NCI-H1417 treated with DMSO at 0.1 percent for 48 hours (cell line): ENCODE measurements at regions not wholly inside any gene's neighbourhood (a gene's known extent, or its start where the extent isn't known, plus 50 kb on each side); places are given as distances from the start of the nearest gene placed in this dataset.
"Not testable (repeated sequence)": the region's sequence is repeated elsewhere in the genome, so short reads cannot be mapped to it uniquely, and the experiment has no call there.

Source experiments
- DNase-seq: peaks from one replicate; lab custom pipeline; 2025; lab: John Stamatoyannopoulos, UW

DNA sequence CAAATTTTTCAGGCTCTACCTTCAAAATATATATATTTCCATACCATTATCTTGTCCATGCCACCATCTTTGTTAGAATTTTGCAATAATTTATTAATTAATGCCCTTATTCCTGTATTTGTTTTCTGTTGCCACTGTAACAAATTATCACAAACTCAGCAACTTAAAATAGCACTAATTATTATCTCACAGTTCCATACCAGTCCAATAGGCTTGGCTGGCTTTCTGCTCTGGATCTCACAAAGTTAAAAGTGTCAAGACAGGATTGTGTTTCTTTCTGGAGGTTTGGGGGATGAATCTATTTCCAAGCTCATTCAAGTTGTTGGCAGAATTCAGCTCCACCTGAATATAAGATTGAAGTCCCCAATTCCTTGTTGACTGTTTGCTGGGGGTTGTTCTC lies 58.6 kb upstream of the SLC38A4 start:
- no peak for DNase-seq

DNA sequence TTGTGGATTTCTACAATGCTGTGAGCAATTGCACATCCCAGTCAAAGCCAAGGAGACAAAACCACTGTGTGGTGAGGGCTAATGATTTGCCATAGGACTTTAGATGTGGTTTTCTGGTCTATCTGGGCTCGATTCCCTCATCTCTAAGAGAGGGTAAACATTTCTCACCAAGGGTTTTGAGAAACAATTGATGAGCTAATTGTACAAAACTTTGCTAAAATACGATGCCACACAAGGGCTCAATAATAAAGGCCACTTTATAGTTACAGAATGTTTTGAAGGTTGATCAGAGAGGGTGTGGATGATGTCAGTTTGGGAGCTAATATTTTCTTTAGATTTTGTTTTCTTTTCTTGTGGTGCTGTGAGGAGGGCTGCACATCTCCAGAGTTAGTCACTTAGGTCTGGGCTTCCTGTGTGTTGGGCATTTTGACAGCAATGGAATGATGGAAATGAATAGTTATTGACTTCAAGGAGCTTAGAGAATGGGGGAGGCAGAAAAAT lies 60.8 kb upstream of the SLC38A4 start:
- no peak for DNase-seq

DNA sequence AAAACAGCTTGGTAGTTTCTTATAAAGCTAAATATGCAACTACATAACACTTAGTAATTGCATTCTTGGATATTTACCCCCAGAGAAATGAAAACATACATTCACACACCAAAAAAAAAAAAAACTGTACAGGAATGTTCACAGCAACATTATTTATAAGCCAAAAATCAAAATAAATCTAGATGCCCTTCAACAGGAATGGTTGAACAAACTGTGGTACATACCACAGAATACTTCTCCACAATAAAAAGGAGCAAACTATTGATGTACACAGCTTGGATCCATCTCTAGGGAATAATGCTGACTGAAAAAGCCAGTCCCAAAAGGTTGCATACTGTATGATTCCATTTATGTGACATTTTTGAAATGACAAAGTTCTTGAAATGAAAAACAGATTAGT lies 62.1 kb upstream of the SLC38A4 start:
- no peak for DNase-seq

DNA sequence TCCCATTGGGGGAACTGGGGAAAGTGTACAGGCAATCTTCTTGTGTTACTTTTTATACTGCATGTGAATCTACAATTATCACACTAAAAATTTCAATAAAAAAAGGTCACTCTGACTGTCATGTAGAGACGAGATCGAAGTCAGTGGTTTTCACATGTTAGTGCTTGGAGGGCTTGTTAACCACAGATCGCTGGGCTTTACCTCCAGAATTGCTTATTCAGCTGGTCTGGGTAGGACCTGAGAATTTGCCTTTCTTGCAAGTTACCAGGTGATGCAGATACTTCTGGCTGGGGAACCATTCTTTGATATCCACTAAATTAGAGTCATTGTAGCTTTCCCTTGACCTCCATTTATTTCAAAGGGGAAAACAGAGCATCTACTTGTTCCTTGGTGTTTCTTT lies 62.8 kb upstream of the SLC38A4 start:
- no peak for DNase-seq

DNA sequence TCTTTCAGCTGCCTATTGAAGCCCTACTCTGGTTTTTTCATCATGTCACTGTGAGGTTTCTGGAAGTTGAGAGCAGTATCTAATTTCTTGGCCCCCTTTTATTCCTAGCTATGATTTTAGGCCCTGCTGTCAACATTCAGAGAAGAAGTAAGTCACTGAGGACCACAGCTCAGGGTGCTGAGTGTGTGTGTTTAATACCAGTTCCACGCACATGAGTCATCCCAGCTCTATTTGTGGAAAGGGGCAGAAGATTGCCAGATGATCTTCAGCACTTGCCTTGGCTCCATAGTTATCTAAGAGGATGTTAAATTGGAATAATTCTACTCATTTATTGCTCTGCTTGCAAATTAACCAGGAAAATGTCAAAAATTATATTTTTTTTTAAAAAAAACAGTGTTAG lies 65.5 kb upstream of the SLC38A4 start:
- DNase-seq, result no peak

DNA sequence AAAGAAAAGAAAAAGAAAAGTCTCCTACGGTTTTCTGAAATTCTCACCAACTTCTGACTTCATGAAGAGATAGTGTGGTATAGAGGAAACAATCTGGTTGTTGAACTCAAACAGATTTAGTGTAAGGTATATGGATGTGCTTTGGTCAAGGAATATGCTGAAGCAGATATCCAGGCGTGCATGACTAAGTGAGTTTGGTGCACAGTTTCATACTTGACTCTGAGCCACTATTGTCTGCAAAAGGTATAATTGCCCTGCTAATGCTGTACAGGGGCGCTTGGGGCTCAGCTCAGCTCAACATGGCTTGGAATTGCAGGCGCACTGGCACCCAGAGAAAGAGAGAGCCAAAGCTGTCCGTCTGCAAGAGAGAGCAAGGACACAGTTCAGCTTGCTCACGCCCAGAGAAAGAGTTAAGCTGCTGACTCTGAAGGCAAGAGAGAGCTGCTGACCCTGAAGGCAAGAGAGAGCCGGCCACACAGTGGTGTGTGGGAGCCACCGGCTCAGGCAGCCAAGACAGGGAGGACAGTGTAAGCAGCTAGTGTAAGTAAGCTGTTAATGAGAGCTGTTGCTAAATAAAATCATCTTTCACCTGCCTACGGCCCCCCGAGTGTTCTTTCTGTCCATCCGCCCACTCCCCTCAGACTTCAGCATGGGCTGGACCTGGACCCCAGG lies 66.4 kb upstream of the SLC38A4 start:
- DNase-seq, result no peak

DNA sequence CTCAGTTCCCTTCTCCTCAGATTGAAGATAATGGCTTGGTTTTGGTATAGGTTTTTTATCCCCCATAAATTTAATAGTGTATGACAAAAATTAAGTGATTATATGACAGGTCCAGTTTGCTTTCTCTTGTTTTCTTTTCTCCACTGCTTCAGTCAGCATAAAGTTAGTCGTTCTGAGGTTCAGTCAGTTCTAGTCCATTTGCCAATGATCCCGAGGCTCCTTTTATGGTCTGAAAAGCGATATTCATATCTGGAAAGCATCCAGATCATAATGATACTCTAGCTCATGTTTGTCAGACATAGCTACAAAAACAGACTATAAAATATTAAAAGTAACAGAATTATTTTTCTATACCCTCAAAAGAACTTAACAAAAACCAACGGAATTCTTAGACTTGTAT lies 67.1 kb upstream of the SLC38A4 start:
- no peak for DNase-seq

DNA sequence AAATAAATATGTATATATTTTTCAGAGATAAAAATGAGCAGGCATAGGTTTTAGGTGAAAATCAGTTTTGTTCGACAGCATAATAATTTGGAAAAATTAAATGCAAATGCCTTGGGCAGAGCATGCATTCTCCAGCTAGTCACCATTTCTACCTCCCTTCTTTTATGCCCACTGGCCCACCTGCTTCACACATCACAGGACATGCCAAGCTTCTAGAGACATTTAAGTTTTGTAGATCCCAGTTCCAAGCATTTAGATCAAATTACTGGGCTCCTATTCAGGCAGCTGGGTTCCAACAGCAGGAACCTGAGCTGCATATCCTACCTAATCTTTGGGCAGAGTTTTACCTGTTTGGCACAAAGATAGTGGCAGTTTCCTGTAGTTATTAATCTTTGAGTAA lies 67.6 kb upstream of the SLC38A4 start:
- DNase-seq, result no peak

DNA sequence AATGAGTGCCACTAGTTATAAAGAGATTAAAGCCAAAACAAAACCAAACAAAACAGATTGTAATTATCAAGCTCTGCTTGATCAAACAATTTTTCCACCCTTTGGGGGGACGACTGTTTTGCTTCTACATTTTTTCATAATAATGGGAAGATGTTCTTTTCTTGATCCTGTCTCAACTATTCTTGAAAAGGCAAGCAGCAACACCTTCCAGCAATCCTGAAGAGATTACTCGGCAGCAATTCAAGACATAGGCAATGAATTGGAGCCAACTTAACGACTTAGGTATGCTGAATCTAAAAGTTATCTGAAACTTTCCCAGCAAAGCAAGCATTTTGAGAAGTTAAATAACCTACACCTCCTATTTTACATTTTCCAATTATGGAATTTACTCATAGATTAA lies 69.9 kb upstream of the SLC38A4 start:
- DNase-seq, result no peak

DNA sequence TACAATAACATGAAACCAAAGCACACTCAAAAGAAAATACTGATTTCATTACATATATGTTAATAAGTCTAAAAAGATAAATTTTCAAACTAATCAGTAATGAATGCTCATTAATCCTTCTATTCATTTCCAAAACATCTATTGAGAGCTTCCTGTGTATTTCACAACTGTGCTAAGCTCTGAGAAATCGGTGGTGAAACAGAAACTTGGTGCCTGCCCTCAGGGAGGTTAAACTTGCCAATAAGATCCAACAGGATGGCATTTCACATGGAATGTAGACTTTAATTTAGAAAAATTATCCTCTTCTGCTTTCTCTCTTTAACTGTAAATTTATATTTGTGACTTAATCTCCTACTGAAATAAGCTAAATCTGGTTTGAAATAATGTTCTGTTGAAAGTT lies 70.9 kb upstream of the SLC38A4 start:
- no peak for DNase-seq

DNA sequence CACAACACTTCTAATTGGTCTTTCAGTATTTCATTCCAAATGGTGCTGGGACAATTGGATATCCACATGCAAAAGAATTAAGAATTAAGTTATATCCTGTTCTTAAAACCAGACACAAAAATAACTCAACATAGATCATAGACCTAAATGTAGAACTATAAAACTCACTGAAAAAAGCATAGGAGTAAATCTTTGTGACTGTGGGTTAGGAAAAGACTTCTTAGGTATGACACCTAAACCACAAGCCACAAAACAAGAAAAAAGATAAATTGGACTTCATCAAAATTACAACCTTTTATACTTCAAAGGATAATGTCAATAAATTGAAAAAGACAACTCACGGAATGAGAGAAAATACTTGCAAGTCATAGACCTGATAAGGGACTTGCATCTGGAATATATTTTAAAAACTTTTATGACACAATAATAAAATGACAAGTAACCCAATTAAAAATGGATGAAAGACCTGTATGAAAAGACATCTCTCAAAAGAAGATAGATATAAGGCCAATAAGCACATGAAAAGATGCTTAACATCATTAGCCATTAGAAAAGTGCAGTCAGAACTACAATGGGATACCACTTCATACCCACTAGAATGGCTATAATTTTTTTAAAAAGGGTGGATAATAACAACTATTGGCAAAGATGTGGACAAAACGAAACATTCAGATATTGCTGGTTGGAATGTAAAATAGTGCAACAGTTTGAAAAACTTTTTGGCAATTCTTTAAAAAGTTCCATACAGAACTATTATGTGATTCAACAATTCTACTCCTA lies 72.5 kb upstream of the SLC38A4 start:
- no peak for DNase-seq

DNA sequence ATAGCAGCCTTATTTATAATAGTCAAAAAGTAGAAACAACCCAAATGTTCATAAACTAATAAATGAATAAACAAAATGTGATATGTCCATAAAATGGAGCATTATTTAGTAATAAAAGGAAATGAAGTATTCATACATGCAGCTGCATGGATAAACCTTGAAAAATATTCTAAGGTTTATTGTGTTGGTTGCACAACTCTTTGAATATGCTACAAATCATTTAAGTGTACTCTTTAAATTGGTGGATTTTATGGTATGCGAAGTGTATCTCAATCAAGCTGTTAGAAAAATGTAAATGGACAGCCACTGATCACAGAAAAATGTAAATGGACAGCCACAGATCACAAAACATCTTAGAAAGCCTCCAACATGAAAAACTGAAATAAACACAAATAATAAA lies 73.2 kb upstream of the SLC38A4 start:
- DNase-seq, result no peak

DNA sequence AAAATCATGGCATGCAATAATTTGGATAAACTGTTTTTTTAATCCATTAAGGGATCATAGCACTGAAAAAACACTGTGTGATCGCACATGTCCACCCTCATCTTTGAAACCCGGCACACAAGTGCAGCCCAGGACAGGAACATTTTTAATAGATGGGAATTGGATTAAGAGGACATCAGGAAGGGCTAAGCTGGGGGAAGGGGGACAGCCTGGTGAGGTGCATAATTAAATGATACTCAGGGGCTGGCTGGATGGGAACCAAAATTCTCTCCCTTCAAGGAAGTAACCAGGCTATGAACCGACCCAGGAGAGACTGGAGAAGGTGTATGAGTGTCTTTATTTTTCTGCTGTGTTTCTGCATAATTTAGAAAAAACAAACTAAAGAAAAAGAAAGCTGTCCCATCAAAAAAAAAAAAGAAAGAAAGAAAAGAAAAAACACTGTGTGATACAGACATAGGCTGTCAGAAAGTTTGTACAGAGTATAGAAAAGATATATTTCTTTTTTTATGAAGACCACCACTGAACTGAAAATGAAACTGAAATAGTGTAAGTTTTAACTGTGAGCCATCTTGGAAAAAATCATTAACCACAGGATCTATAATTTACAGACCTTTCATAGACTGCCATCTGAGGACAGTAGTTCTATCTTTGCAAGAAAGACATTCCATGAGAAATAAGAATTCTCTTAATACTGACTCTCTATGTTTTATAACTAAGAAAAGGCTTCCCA lies 75.1 kb upstream of the SLC38A4 start:
- DNase-seq, result no peak

DNA sequence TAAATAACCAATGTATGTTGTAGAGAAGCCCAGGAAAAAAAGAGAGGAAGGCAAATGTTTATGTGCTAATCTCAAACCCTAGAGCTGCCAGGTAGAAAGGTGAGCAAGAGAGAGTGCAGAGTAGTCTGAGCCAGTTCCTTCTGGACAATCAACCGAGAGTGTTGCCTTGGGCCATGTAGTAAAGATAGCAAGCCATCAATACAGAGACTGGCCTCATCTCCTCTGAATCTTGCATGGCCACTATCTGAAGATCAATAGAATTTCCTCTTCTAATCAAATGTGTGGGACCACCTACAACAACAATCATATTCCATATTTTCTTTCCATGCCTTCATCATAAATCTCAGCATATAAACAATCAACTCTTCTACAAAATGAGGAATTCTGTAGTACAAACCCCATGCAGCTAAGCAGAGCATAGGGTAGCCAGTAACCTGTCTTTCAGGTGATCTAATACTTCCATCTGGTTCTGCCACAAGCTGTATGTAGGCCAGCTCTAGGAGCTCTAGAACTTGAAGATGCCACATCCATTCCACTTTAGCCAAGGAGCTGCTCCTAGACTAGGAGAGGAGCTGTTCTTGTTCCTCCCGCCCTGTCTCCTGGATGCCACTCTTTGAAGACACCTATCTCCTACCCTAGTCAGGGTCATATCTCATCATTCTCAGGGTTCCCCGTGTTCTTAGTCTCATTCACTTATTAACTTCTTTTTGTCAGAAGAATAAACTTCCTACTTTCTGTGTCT lies 75.8 kb upstream of the SLC38A4 start:
- no peak for DNase-seq

DNA sequence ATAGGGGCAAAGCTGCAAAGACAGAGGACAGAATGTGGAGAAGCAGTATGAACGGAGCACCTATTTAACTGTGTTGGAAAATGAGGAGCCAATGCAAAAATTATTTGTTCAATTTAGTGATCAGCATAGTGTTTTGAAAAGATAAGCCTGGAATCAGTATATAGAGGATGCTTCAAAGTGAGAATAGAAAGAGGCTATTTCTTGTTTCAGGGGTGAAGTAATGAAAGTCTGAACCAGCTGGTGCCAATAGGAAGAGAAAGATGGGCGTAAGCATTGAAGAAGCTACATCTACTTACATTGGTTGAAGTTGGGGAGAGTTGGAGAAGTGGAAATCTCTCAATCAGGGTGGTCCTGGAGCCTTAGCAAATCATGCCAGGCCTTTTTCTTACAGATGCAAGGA lies 77.3 kb upstream of the SLC38A4 start:
- no peak for DNase-seq

DNA sequence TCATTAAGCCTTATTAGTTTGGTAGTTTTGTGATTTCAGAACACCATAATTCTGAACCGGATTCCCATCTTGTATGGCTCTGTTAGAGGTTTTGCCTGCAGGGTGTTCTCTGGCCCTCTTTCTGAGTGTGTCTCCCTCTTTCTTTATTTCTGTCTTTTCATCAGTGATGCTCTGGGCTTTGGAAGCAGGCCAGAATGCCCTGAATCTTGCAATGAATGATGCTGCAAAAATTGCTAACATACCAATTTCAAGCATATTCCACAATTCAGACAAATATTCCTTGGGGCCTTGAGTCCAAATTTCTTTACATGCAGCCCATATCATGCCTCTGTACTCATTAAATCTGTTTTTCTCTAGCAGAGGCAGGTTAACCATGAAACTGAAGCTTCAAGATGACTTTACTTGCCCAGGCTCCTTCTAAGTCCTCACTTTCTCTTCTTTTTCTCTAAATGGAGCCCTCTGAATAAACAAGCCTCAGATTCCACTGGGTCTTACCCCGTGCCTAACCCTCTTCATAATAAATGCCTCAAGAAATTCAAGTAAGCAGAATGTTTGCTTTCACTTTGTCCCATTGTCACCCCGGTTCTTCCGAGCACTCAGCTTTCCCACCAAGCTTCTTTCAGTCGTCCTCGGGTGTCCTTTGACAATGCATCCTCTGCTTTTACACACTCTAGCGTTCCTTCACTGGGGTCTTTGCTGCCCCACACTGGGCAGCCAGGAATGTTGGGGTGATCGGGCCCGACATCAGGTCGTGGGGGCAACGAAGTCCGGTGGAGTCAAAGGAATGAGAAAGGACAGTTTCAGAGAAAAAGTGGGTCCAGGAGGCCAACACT lies 78.8 kb upstream of the SLC38A4 start:
- DNase-seq, result no peak

DNA sequence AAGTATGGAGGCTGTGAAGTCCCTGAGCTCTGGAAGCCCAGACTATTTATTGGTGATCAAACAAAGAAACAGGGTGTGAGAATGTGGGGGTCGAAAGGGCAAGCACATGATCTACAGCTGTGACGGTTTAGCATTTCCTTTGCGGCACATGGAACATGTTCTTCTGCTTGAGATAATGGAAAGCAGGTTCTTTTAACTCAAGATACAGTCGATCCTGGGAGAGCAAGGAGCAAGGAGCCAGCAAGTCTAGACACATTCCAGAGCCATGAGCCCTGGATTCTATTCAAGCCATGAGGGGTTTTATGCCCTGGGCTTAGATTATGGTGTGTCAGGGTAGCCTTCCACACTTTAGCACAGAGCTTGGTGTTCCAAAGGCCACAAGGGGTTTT lies 79.4 kb upstream of the SLC38A4 start:
- DNase-seq, result not testable (repeated sequence)

DNA sequence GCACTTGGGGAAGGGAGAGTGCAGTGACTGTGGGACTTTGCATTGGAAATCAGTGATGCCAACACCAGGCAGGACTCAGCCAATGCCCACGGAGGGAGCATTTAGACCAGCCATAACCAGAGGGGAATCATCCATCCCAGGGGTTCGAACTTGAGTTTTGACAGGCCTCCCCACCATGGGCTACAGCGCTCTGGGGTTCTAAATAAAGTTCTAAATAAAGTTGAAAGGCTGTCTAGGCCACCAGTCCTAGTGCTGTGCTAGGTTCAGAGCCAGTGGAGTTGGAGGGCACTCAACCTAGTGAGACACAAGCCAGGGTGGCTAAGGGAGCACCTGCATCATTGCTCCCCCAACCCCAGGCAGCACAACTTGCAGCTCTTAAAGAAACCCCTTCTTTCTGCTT lies 82.0 kb upstream of the SLC38A4 start:
- no peak for DNase-seq

DNA sequence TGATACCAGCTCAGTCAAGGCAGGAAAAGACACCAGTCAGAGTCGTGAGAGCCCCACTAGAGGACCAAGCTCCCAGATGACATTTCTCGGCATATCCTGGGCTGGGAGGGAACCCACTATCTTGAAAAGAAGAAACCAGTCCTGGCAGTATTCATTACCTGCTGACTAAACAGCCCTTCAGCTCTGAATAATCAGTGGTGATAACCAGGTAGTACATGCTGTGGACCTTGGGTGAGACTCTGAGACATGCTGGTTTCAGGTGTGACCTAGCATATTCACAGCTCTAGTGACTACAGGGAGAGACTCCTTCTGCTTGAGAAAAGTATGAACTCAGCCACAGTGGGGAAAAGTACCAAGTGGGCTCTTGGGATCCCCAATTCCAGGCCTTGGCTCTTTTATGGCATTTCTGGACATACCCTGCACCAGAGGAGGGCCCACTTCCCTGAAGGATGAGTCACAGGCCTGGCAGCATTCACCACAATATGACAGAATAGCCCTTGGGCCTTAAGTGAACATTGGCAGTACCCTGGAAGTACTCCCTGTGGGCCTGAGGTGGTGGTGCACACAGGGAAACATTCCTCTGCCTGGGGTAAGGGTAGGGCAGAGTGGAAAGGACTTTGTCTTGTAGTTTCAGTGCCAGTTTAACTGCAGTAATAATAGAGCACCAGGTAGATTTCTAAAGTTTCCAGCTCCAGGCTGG lies 82.6 kb upstream of the SLC38A4 start:
- no peak for DNase-seq

DNA sequence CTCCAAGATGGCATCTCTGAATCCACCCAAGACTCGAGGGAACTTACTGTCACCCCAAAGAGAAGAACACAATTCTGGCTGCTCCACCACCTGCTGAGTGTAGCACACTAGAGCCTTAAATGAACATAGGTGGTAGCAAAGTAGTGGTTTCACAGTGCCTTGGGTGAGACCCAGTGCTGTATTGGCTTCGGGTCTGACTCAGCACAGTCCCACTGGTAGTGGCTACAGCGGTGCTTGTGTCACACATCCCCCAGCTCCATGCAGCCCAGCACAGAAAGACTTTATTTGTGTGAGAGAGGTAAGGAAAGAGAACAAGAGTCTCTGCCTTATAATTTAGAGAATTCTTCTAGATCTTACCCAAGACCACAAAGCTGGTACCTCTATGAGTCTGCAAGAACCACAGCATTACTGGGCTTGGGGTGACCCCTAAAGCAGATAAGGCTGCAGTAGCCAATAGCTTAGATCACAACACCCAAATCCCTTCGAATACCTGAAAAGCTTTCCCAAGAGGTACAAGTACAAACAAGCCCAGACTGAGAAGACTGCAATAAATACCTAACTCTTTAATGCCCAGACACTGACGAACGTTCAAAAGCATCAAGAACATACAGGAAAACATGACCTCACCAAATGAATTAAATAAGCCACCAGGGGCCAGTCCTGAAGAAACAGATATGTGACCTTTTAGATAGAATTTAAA lies 83.3 kb upstream of the SLC38A4 start:
- no peak for DNase-seq
